GM23248 (cell line): ENCODE measurements at regions not wholly inside any gene's neighbourhood (a gene's known extent, or its start where the extent isn't known, plus 50 kb on each side); places are given as distances from the start of the nearest gene placed in this dataset.

Experiments used
- EZH2 ChIP-seq: fragments of 200-600 bp; sonication (generic); IDR thresholded peaks from 2 replicates; pipeline ENCODE4 v1.6.1; 2018; ENCODE audit warnings: antibody characterized with exemption, mild to moderate bottlenecking; ENCODE audit not compliant: insufficient read depth, poor library complexity, severe bottlenecking
- EZH2phosphoT487 ChIP-seq: fragments of 200-600 bp; sonication (generic); IDR thresholded peaks from 2 replicates; pipeline ENCODE4 v1.6.1; 2018; ENCODE audit warnings: antibody characterized with exemption, moderate library complexity, mild to moderate bottlenecking, low read depth; ENCODE audit not compliant: insufficient read depth

- TF ChIP-seq EZH2phosphoT487 = no peak
- TF ChIP-seq EZH2 = no peak
These were observed 230.8 kb upstream of the GPR149 start for GRCh38 chr3:154660811-154661210.
